Stomach (tissue), 4 donors: ENCODE measurements at regions not wholly inside any gene's neighbourhood (a gene's known extent, or its start where the extent isn't known, plus 50 kb on each side); places are given as distances from the start of the nearest gene placed in this dataset.

Source experiments
- CTCF ChIP-seq, 7 experiments: fragments of 450-650 bp in 4 of 7; fragments of 200-600 bp in 3 of 7; sonication (generic) in 3 of 7; IDR thresholded peaks; one replicate each; pipeline ENCODE4 v1.5.1; 2016 to 2019; ENCODE audit warnings: antibody characterized with exemption in 7 of 7, control low read depth in 2 of 7, mild to moderate bottlenecking in 1 of 7
- POLR2A ChIP-seq, 4 donors: fragments of 450-650 bp; IDR thresholded peaks; one replicate each; pipeline ENCODE4 v1.6.1; 2016; ENCODE audit warnings: antibody characterized with exemption in 4 of 4, control low read depth in 2 of 4, mild to moderate bottlenecking in 1 of 4, moderate library complexity in 1 of 4
- POLR2AphosphoS5 ChIP-seq, 3 donors: sonication (generic); formaldehyde crosslinking; IDR thresholded peaks; one replicate each; pipeline ENCODE4 v1.6.1; 2016; ENCODE audit warnings: antibody characterized with exemption in 3 of 3

DNA sequence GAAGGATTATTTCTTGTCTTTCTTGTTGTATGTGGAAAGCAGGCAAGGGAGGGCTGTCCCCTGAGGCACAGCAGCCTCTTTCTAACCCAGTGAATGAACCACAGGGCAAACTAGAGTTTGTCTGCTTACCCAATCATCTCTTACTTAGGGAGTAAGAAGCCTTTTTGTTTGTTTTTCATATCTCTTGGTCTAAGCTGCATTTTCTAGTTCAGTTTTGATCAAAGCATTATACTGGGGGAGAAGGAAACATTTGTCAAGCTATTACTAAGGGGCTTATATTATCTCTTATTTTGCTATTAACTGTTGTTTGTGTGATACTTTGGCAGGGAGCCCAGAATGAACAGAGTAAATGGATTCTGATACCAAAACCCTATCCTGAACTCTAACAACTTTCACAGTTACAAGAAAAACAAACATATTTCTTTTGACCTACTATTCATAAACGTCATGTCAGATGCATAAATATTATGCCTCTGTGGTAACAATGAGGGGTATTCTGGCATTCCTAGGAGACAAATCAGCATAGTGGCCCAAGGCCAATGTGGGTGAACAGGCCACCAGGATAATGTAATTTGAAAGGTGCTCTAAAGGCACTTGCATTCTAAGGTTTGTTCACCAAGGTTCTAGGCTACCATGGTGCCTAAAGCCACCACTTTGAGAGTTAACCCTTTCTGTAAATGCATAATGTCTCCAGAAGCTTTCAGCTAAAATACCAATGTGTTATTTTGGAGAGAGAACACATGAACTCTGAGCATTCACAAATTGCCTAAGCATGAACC is 271.6 kb upstream of the ZPLD1 start:
- TF ChIP-seq CTCF (IDR thresholded peaks at IDR 0.05) (no peak), POLR2A (IDR thresholded peaks at IDR 0.05) (no peak), POLR2AphosphoS5 (IDR thresholded peaks at IDR 0.05) (no peak)
